K562 (cell line): ENCODE measurements at regions not wholly inside any gene's neighbourhood (a gene's known extent, or its start where the extent isn't known, plus 50 kb on each side); places are given as distances from the start of the nearest gene placed in this dataset.

Experiments
- ATF6 ChIP-seq: sonication (generic); formaldehyde crosslinking; IDR thresholded peaks from 2 replicates; pipeline ENCODE4 v1.4.0; 2020; ENCODE audit warnings: mild to moderate bottlenecking, missing genetic modification reagents
- BCLAF1 ChIP-seq, 2 experiments: fragments of 450-650 bp in 1 of 2; IDR thresholded peaks; 2 replicates each; pipeline ENCODE4 v1.6.1; 2011 to 2017; ENCODE audit warnings: low read depth in 2 of 2, antibody characterized with exemption in 1 of 2, borderline replicate concordance in 1 of 2, low read length in 1 of 2, mild to moderate bottlenecking in 1 of 2, mixed read lengths in 1 of 2; ENCODE audit not compliant: control insufficient read depth in 1 of 2
- HEY1 ChIP-seq: fragments of 250-450 bp; sonication (Bioruptor Pico); IDR thresholded peaks from 2 replicates; pipeline ENCODE4 v1.5.0; 2020; ENCODE audit warnings: mild to moderate bottlenecking, moderate library complexity, borderline replicate concordance
- KAT7 ChIP-seq: sonication (generic); formaldehyde crosslinking; IDR thresholded peaks from 2 replicates; pipeline ENCODE4 v1.8.0; 2022; ENCODE audit warnings: missing genetic modification reagents, mild to moderate bottlenecking, borderline replicate concordance
- MAFF ChIP-seq: IDR thresholded peaks from 2 replicates; pipeline ENCODE4 v1.6.1; 2012; ENCODE audit warnings: low read length, improper control_type of control experiment
- MAFG ChIP-seq: fragments of 450-650 bp; conservative IDR thresholded peaks from 2 replicates; pipeline ENCODE4 v1.6.1; 2016; ENCODE audit warnings: missing genetic modification characterization, missing compliant biosample characterization
- NCOA4 ChIP-seq: fragments of 450-650 bp; IDR thresholded peaks from 2 replicates; pipeline ENCODE4 v1.6.1; 2018; ENCODE audit warnings: mild to moderate bottlenecking; ENCODE audit not compliant: partially characterized antibody
- NCOA6 ChIP-seq: fragments of 450-650 bp; IDR thresholded peaks from 2 replicates; pipeline ENCODE4 v1.6.1; 2017; ENCODE audit warnings: mild to moderate bottlenecking
- RBM22 ChIP-seq: fragments of 200-400 bp; formaldehyde crosslinking; IDR thresholded peaks from 2 replicates; pipeline ENCODE4 v1.6.1; 2018; ENCODE audit warnings: low read length, low read depth; ENCODE audit not compliant: poor library complexity, severe bottlenecking
- RBM34 ChIP-seq: fragments of 200-400 bp; formaldehyde crosslinking; IDR thresholded peaks from 2 replicates; pipeline ENCODE4 v1.6.1; 2018; ENCODE audit warnings: low read length, borderline replicate concordance; ENCODE audit not compliant: insufficient read depth
- ZNF316 ChIP-seq: fragments of 450-650 bp; IDR thresholded peaks from 2 replicates; pipeline ENCODE4 v1.6.1; 2016
- ZNF408 ChIP-seq: fragments of 250-450 bp; sonication (Bioruptor Pico); IDR thresholded peaks from 2 replicates; pipeline ENCODE4 v1.4.0; 2020; ENCODE audit warnings: low read depth, mild to moderate bottlenecking, moderate library complexity
- ZNF780A ChIP-seq: fragments of 250-450 bp; sonication (Bioruptor Pico); IDR thresholded peaks from 2 replicates; pipeline ENCODE4 v1.5.0; 2021; ENCODE audit warnings: mild to moderate bottlenecking
- TF ChIP-seq, protein P1 (sequence below), 2 experiments: fragments of 450-650 bp; formaldehyde crosslinking in 1 of 2; IDR thresholded peaks; 2 replicates each; pipeline versions ENCODE4 v1.4.0 to v1.6.1; 2014 to 2020; ENCODE audit warnings: mild to moderate bottlenecking in 2 of 2, borderline replicate concordance in 1 of 2, low read depth in 1 of 2

- TF ChIP-seq, protein P1, sequence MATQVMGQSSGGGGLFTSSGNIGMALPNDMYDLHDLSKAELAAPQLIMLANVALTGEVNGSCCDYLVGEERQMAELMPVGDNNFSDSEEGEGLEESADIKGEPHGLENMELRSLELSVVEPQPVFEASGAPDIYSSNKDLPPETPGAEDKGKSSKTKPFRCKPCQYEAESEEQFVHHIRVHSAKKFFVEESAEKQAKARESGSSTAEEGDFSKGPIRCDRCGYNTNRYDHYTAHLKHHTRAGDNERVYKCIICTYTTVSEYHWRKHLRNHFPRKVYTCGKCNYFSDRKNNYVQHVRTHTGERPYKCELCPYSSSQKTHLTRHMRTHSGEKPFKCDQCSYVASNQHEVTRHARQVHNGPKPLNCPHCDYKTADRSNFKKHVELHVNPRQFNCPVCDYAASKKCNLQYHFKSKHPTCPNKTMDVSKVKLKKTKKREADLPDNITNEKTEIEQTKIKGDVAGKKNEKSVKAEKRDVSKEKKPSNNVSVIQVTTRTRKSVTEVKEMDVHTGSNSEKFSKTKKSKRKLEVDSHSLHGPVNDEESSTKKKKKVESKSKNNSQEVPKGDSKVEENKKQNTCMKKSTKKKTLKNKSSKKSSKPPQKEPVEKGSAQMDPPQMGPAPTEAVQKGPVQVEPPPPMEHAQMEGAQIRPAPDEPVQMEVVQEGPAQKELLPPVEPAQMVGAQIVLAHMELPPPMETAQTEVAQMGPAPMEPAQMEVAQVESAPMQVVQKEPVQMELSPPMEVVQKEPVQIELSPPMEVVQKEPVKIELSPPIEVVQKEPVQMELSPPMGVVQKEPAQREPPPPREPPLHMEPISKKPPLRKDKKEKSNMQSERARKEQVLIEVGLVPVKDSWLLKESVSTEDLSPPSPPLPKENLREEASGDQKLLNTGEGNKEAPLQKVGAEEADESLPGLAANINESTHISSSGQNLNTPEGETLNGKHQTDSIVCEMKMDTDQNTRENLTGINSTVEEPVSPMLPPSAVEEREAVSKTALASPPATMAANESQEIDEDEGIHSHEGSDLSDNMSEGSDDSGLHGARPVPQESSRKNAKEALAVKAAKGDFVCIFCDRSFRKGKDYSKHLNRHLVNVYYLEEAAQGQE (IDR thresholded peaks at IDR 0.05; ENCODE audit: borderline replicate concordance) = no peak
- TF ChIP-seq, protein P1 (CRISPR knock-in tag; IDR thresholded peaks at IDR 0.05; ENCODE audit: low read depth) = no peak
- TF ChIP-seq RBM22 (no peak), HEY1 (no peak), ZNF408 (CRISPR knock-in tag) (no peak), ATF6 (no peak), KAT7 (CRISPR knock-in tag) (no peak), ZNF316 (peak; percentile 70), ZNF780A (no peak), RBM34 (no peak), BCLAF1 (IDR thresholded peaks at IDR 0.05; ENCODE audit: borderline replicate concordance in 1 of 2, control insufficient read depth in 1 of 2, low read depth in 2 of 2, low read length in 1 of 2) (no peak), MAFF (peak; percentile 25; the same call in 1 of the 2 replicates), NCOA4 (no peak), NCOA6 (no peak), MAFG (tag) (peak; percentile 74)
Observed at GRCh38 chr1:94640125-94640524, 98.6 kb upstream of the F3 start (continued).
